ENCODE measurements at regions not wholly inside any gene's neighbourhood (a gene's known extent, or its start where the extent isn't known, plus 50 kb on each side); places are given as distances from the start of the nearest gene placed in this dataset.

DNA sequence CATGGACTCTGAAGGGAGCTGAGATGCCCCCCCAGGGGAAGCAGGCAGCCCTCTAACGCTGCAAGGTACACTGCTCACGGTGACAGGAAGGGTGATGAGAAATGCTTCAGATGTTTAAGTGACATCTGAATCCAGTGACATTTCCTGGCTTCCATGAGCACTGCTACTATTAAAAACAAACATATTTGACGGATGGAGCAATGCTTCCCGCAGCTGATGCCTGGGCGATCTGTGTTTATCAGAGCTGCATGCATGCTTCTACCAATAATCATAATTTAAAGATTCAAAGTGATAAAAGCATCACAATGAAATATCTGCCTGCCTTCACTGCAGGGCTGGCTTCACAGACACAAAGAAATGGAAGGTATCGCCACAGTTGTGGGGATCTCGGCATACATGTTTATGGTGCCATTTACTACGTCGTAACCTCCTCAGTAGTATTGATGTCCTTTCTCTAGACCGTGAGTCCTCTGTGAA is 66.1 kb upstream of the AOAH start (continued):
- TF ChIP-seq GLIS1 (tag by site-specific recombination; IDR thresholded peaks at IDR 0.05) (no peak), ZNF426 (tag by site-specific recombination; IDR thresholded peaks at IDR 0.05) (no peak), ZNF184 (tag by site-specific recombination; IDR thresholded peaks at IDR 0.05) (no peak), ZNF530 (tag by site-specific recombination; IDR thresholded peaks at IDR 0.05; ENCODE audit: low read depth) (no peak), TCF7L2 (IDR thresholded peaks at IDR 0.05; ENCODE audit: borderline replicate concordance, low read depth, low read length) (no peak), ZNF37A (tag by site-specific recombination; IDR thresholded peaks at IDR 0.05) (no peak)

DNA sequence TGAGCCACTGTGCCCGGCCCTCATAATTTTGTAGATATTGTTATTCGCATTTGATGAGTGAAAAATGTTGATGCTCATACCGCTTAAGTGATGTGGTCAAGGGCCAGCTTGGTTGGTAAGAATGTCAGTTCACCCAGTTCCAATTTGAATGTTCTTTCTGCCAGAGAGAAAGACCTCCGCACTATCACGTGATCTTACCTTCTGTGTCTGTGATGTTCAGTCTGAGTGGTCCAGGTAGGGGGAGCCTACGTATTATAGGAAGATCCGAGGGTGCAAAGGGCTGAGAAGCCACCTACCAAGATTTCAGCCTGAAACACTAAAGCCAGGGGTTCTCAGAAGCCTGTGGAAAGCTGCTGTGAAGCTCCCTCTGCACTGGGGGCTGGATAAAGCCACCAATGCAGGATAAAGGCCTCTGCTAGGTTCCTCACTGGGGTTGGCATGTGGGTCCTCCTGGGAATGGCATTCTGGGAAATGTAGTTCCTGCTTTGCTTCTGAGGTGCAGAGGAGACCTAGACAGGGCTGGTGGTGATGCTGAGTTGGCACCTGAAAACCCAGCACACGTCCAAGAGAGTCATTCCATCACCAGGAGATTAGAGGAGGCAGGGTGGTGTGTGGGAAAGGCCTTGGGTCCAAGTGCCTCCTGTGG is 64.7 kb upstream of the AOAH start:
- H3K4me1 ChIP-seq (ENCODE audit: control insufficient read depth, insufficient read depth, low read length), result no peaks in the 10 kb centered on the region
- no peak overlapping the region for H3K27ac ChIP-seq (ENCODE audit: extremely low read depth, low read depth, low read length)
- CTCF ChIA-PET, result no interaction called here
- TF ChIP-seq KLF7 (tag by site-specific recombination; IDR thresholded peaks at IDR 0.05; ENCODE audit: borderline replicate concordance), result no peak
- TF ChIP-seq, protein P1, sequence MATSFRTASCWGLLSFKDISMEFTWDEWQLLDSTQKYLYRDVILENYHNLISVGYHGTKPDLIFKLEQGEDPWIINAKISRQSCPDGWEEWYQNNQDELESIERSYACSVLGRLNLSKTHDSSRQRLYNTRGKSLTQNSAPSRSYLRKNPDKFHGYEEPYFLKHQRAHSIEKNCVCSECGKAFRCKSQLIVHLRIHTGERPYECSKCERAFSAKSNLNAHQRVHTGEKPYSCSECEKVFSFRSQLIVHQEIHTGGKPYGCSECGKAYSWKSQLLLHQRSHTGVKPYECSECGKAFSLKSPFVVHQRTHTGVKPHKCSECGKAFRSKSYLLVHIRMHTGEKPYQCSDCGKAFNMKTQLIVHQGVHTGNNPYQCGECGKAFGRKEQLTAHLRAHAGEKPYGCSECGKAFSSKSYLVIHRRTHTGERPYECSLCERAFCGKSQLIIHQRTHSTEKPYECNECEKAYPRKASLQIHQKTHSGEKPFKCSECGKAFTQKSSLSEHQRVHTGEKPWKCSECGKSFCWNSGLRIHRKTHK (tag by site-specific recombination; IDR thresholded peaks at IDR 0.05), result no peak
- TF ChIP-seq ZNF768 (tag by site-specific recombination; IDR thresholded peaks at IDR 0.05), result no peak
- no peaks in the 10 kb centered on the region for H3K36me3 ChIP-seq (ENCODE audit: control insufficient read depth in 2 of 2, insufficient read depth in 1 of 2, low read length in 2 of 2)
- H3K9me3 ChIP-seq (ENCODE audit: control insufficient read depth, insufficient read depth, low read depth, low read length), result no peaks in the 10 kb centered on the region
- POLR2A ChIA-PET, result no interaction called here
- H3K4me3 ChIP-seq (ENCODE audit: low read depth, low read length), result no peak overlapping the region

DNA sequence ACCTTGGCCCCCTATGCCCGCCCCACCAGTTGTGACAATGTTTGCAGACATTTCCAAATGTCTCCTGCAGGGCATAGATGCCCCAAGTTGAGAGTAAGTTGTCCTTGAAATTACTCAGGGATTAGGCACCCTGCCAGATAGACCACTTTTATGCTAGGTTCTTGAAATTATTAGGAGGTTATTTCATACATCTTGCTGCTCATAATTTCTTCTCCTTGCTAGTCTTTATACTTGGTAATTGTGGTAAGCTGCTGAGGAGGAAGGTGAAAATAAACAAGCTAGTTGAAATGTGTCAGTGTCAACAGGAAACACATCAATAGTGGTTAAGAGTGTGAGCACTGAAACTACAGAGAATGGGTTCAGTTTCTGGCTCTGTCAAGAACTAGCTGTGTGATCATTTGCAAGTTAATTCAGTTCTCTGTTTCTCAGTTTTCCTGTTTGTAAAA is 63.7 kb upstream of the AOAH start:
- H3K36me3 ChIP-seq (ENCODE audit: control insufficient read depth in 2 of 2, insufficient read depth in 1 of 2, low read length in 2 of 2), result no peaks in the 10 kb centered on the region
- ChIA-PET CTCF (interaction anchor here (0.6 kb wide), 1 partner anchor 221 kb away, joined by 3 read pairs; no protein-coding TSS in a partner anchor), POLR2A (no interaction called here)
- no peak overlapping the region for H3K4me3 ChIP-seq (ENCODE audit: low read depth, low read length)
- H3K27ac ChIP-seq (ENCODE audit: extremely low read depth, low read depth, low read length), result no peak overlapping the region
- no peaks in the 10 kb centered on the region for H3K9me3 ChIP-seq (ENCODE audit: control insufficient read depth, insufficient read depth, low read depth, low read length)
- no peaks in the 10 kb centered on the region for H3K4me1 ChIP-seq (ENCODE audit: control insufficient read depth, insufficient read depth, low read length)
- TF ChIP-seq SP7 (tag by site-specific recombination; IDR thresholded peaks at IDR 0.05), result no peak
- no peak for TF ChIP-seq ZNF501 (tag by site-specific recombination; IDR thresholded peaks at IDR 0.05)
- no peak for TF ChIP-seq ZNF2 (tag by site-specific recombination; IDR thresholded peaks at IDR 0.05)
- TF ChIP-seq FEZF1 (tag by site-specific recombination; IDR thresholded peaks at IDR 0.05), result no peak
- TF ChIP-seq ZBTB1 (tag by site-specific recombination; IDR thresholded peaks at IDR 0.05), result no peak
- TF ChIP-seq, protein P2, sequence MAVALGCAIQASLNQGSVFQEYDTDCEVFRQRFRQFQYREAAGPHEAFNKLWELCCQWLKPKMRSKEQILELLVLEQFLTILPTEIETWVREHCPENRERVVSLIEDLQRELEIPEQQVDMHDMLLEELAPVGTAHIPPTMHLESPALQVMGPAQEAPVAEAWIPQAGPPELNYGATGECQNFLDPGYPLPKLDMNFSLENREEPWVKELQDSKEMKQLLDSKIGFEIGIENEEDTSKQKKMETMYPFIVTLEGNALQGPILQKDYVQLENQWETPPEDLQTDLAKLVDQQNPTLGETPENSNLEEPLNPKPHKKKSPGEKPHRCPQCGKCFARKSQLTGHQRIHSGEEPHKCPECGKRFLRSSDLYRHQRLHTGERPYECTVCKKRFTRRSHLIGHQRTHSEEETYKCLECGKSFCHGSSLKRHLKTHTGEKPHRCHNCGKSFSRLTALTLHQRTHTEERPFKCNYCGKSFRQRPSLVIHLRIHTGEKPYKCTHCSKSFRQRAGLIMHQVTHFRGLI (tag by site-specific recombination; IDR thresholded peaks at IDR 0.05), result no peak
- no peak for TF ChIP-seq ZNF184 (tag by site-specific recombination; IDR thresholded peaks at IDR 0.05)
- TF ChIP-seq ZNF112 (tag by site-specific recombination; IDR thresholded peaks at IDR 0.05), result no peak
- TF ChIP-seq ZNF549 (tag by site-specific recombination; IDR thresholded peaks at IDR 0.05), result no peak
